HG02981 (cell line): ENCODE measurements at regions not wholly inside any gene's neighbourhood (a gene's known extent, or its start where the extent isn't known, plus 50 kb on each side); places are given as distances from the start of the nearest gene placed in this dataset.

Experiments used
- ATAC-seq: cut with Tn5 transposase; IDR thresholded peaks from one replicate; pipeline ENCODE4 v1.9.1; 2021; ENCODE audit warnings: mild to moderate bottlenecking, moderate library complexity; ENCODE audit not compliant: unreplicated experiment

- ATAC-seq: no peak
Observed at GRCh38 chr4:126269106-126269505, 954.4 kb downstream of the FAT4 start.

DNA sequence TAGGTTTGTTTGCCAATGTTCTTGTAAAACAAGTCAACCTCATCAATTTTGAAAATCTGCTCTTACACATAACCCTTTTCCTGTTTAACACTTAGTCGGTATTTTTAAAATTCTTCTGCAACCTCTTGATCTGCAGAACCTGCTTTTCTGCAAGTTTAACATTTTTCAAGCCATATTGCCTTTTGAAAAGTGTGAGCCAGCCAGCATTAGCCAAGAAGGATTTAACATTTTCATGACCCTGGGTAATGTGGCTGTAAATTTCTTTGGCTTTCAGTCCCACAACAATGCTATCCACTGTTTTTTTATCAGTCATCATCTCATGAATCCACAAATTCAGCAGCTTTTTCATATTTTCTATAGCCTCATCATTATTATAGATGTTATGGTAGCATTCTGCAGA, 956.5 kb downstream of the FAT4 start:
- ATAC-seq: no peak

DNA sequence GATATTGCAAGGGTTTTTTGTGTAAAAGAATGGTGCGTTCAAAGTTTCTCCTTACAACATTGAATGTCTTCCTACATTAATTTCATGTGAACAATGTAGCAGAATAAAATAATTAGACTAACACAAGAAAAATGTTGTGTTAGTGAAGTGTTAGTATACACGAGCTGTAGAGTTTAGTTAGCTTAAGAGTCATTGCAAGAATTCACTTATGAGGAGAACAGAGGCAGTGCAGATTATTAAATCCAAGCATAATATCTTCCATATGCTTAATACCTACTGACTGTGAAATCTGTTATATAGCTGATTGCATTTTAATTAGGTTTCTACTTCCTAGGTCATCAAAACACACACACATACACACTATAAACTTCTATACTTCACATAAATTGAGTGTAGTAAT, 959.0 kb downstream of the FAT4 start:
- no peak for ATAC-seq

DNA sequence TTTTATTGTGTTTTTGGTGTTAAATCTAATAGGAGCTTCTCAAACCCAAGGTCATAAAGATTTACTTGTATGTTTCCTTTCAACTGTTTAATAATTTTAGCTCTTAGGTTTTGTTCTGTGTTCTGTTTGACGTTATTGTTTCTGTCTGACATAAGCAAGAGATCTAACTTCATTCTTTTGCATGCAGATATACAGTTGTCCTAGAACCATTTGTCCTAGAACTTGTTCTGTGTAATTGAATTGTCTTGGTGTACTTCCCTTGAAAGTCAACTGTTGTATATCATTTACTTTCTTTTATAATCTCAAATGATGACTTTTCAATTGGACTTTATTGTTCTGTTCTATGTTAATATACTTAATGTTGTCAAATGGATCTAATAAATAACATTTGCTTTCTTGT, 977.1 kb downstream of the FAT4 start:
- no peak for ATAC-seq

DNA sequence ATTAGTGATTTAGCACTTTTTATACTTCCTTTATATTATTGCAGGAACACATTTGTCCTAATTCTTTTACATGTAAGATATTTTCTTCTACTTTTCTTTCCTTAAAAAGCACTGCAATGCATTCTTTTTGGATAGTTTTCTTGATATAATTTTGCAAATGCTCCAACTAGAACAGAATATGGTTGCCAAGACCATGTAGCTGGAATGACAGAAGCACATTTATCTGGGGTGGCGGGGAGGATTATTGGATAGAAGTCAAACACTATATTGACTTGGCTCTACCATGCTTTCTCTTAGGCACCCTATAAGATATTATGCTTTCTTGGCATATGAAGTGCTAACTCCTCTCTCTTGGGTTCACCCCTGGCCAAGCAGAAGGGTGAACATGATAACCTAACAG, 983.5 kb downstream of the FAT4 start:
- no peak for ATAC-seq

DNA sequence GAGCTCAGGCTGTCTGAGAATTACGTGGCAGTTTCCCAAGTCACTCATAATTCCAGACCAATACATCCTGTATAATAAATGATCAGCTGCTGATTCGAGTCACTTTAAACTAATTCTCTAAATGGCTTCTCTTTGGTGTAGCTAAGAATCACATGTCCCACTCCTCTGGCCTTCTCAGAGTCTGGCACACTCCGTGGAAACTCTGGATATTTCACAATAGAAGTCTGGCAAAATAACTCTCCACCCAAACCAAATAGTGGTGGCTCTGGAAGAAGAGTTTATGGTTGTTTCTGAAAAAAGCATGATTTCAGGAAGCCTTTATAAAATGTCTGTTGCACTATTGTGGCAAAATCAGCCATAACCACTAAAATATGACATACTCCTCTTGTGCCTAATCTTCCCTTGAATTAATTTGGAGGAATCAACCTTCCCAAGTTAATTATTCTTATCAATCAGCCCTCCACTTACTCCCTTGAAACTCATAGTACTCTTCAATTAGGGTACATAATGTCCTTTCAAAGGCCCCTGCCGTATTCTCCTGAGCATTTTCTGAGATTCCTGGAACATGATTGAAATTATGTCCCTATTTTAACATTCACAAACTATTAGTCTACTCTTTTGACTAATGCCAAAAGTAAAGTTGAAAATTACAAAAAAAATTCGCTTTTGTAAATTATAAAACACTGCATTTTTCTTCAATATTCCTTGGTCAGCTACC, 991.6 kb downstream of the FAT4 start:
- ATAC-seq: no peak

DNA sequence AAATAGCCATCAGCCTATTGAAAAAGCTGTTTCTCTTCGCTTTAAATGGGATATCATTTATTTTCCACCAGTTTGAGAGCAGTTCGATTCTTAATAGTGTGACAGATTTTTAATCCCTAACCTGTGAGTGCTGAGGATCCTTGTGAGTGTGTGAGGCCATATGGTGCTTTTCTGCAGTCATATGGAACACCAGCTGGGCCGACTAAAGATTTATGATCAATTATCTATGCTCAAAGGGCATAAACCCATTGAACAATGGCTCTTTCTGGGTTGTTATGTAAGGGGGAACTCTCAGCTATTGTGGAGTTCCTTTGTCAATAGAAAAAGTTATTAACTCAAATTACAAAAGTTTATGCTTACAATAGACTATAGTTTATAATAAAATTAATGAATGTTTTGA, 1003.6 kb downstream of the FAT4 start:
- ATAC-seq: no peak

DNA sequence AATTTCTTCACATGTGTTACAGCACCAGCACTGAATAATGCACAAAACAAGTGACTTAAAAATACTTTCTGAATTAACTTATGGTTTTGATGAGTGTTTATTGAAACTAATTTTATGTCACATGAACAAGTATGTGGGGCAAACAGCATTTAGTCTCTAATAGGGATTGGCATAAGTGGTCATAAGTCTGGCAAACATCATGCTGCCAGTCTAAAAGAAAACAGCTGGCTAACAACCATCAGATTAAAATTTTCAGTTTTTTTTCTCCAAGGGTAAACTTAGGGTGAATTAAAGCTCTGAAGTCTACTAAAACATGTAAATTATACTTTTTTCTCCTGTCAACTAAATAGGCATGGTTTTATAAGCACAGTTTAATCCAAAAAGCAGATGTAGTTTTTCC, 1014.2 kb downstream of the FAT4 start:
- ATAC-seq: no peak

GRCh38 chr4:126338548-126338947, 1023.8 kb downstream of the FAT4 start:
- ATAC-seq: no peak

DNA sequence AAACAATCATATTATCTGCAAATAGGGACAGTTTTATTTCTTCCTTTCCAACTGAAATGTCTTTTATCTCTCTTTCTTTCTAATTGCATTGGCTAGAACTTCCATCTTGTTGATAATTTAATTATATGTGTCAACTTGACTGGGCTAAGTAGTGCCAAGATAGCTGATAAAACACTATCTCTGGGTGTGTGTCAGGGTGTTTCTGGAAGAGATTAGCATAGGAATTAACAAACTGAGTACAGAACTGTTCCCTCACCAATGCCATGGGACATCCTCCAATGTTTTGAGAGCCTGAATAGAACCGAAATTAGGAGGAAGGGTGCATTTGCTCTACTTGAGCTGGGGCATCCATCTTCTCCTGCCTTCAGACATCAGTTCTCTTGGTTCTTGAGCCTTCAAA, 1027.2 kb downstream of the FAT4 start:
- ATAC-seq: no peak

DNA sequence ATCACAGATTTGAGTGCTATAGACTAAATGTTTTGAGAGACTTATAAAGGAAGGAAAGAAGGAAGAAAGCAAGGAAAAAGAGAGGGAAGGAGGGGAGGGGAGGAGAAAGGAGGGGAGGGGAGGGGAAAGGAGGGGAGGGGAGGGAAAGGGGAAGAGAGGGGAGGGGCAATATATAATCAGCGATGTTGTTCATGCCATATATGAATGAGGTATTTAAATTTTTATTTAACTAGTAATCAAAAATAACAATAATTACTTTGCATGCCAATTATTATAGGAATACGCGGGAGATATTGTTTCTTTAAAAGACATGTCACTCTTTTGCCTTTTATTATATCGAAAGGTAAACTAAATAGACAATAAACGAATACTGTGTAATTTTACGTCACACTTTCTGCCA, 1029.7 kb downstream of the FAT4 start:
- ATAC-seq: no peak

DNA sequence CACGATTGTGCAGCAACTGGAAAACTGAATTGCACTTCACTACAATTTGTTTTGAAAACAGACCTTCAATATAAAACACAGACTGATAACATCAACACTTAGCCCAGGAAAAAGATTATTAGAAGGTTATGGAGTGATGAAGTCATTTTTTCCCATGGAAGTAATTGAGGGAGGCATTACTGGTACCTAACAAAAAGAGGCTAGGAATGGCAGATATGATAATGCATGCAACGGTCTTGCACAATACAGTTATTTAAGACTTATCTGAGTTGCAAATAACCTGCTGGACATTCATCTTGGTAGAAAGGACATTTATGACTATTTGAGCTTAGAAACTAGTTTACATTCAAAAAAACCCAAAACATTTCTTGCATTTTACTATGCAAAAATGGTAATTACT, 1031.9 kb downstream of the FAT4 start:
- ATAC-seq: no peak

GRCh38 chr4:126354784-126355183, 1040.0 kb downstream of the FAT4 start:
- no peak for ATAC-seq

- ATAC-seq: no peak
Observed at GRCh38 chr4:126358041-126358440, 1043.3 kb downstream of the FAT4 start.

- no peak for ATAC-seq
Observed at GRCh38 chr4:126361287-126361686, 1046.5 kb downstream of the FAT4 start.

GRCh38 chr4:126364311-126364911, 1049.7 kb downstream of the FAT4 start:
- ATAC-seq: no peak

GRCh38 chr4:126369076-126369475, 1054.3 kb downstream of the FAT4 start:
- ATAC-seq: no peak

DNA sequence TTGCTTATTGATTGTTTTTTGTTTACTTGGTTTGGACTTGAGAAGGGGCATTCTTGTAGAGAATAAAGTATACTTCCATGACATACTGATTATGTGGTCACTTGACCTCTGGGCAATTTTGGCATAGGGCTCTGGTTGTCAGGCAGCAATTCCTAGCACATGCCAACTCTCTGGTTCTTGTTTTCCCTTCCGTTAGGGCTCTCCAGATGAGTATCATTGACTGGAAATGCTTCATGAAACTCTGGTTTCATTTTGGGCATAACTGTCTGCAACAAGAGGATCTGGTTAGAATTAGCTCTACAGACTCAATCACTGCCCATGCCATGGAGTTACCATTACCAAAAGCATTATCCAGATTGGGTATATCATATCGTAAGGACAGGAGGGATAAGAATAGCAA, 1057.9 kb downstream of the FAT4 start:
- ATAC-seq: no peak

GRCh38 chr4:126375462-126376054, 1060.8 kb downstream of the FAT4 start:
- ATAC-seq: no peak

GRCh38 chr4:126385954-126386353, 1071.2 kb downstream of the FAT4 start:
- ATAC-seq: no peak

GRCh38 chr4:126386512-126386911, 1071.8 kb downstream of the FAT4 start:
- ATAC-seq: no peak

DNA sequence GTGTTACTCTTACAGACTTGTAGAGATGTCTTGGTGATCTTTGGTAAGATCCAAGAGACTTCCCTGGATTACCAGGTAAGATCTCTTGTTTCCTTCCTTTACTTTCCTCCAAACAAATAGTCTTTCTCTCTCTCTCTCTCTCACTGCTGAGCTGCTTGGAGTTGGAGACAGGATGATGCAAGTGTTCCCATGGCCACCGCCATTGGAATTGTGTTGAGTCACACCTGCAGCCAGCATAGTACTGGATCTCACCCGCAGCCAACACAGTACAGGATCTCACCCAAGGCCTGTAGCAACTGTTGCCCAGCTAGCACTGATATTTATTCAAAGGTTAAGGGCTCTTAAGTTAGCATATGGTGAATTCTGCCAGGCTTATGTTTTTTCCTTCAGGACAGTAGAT, 1080.9 kb downstream of the FAT4 start:
- no peak for ATAC-seq

- ATAC-seq: no peak
Observed at GRCh38 chr4:126396121-126396520, 1081.4 kb downstream of the FAT4 start.
